ENCODE measurements at regions not wholly inside any gene's neighbourhood (a gene's known extent, or its start where the extent isn't known, plus 50 kb on each side); places are given as distances from the start of the nearest gene placed in this dataset.
"Not testable (repeated sequence)": the region's sequence is repeated elsewhere in the genome, so short reads cannot be mapped to it uniquely, and the experiment has no call there.

- DNase-seq = no peak
Measured at GRCh38 chr7:19369182-19369581, 224.0 kb upstream of the FERD3L start.

GRCh38 chr7:19368491-19368925, 223.3 kb upstream of the FERD3L start:
- DNase-seq = no peak

GRCh38 chr7:19364950-19365349, 219.7 kb upstream of the FERD3L start:
- DNase-seq = no peak

GRCh38 chr7:19362099-19362498, 216.9 kb upstream of the FERD3L start:
- DNase-seq = no peak

GRCh38 chr7:19353180-19353579, 208.0 kb upstream of the FERD3L start:
- DNase-seq = no peak

- no peak for DNase-seq
Measured at GRCh38 chr7:19352305-19352695, 207.1 kb upstream of the FERD3L start.

- no peak for DNase-seq
Measured at GRCh38 chr7:19351341-19352304, 206.4 kb upstream of the FERD3L start.

- DNase-seq = no peak
Measured at GRCh38 chr7:19339512-19339911, 194.3 kb upstream of the FERD3L start.

GRCh38 chr7:19338512-19338911, 193.3 kb upstream of the FERD3L start:
- DNase-seq = not testable (repeated sequence)

- no peak for DNase-seq
Measured at GRCh38 chr7:19336836-19337383, 191.7 kb upstream of the FERD3L start.

- no peak for DNase-seq
Measured at GRCh38 chr7:19333706-19334105, 188.5 kb upstream of the FERD3L start.

- DNase-seq = no peak
Measured at GRCh38 chr7:19327018-19327417, 181.8 kb upstream of the FERD3L start.

- DNase-seq = no peak
Measured at GRCh38 chr7:19322002-19322401, 176.8 kb upstream of the FERD3L start.

- DNase-seq = no peak
Measured at GRCh38 chr7:19318287-19318686, 173.1 kb upstream of the FERD3L start.

GRCh38 chr7:19317461-19317860, 172.2 kb upstream of the FERD3L start:
- no peak for DNase-seq

- DNase-seq = no peak
Measured at GRCh38 chr7:19312416-19312815, 167.2 kb upstream of the FERD3L start.

GRCh38 chr7:19307554-19307953, 162.3 kb upstream of the FERD3L start:
- no peak for DNase-seq

- DNase-seq = no peak
Measured at GRCh38 chr7:19305698-19306097, 160.5 kb upstream of the FERD3L start.

GRCh38 chr7:19304086-19304485, 158.9 kb upstream of the FERD3L start:
- no peak for DNase-seq

- no peak for DNase-seq
Measured at GRCh38 chr7:19302731-19303130, 157.5 kb upstream of the FERD3L start.

- no peak for DNase-seq
Measured at GRCh38 chr7:19296617-19297016, 151.4 kb upstream of the FERD3L start.

- DNase-seq = no peak
Measured at GRCh38 chr7:19295376-19295775, 150.2 kb upstream of the FERD3L start.

GRCh38 chr7:19294619-19295018, 149.4 kb upstream of the FERD3L start:
- DNase-seq = no peak

GRCh38 chr7:19293431-19293830, 148.2 kb upstream of the FERD3L start:
- no peak for DNase-seq

Measured in NCI-H774 (cell line).